Gastroesophageal sphincter (tissue), 4 donors: ENCODE measurements at regions not wholly inside any gene's neighbourhood (a gene's known extent, or its start where the extent isn't known, plus 50 kb on each side); places are given as distances from the start of the nearest gene placed in this dataset.

Experiments
- ATAC-seq: fragments of 150-250 bp; one replicate; pipeline ENCODE4 v1.9.1; 2016; ENCODE audit warnings: mild to moderate bottlenecking, moderate library complexity
- H3K27ac ChIP-seq, 4 donors: fragments of 200-600 bp; sonication (generic) in 3 of 4; 1 replicate in 3 of 4; 2 replicates in 1 of 4; pipeline ENCODE4 v1.5.1; 2016 to 2019
- H3K27me3 ChIP-seq: fragments of 200-600 bp; sonication (generic); one replicate; pipeline ENCODE4 v1.5.1; 2019
- H3K36me3 ChIP-seq, 2 donors: fragments of 200-600 bp; sonication (generic); one replicate each; pipeline ENCODE4 v1.5.1; 2019; ENCODE audit warnings: control low read depth in 1 of 2
- H3K4me1 ChIP-seq, 3 donors: fragments of 200-600 bp; sonication (generic); 1 replicate in 2 of 3; 2 replicates in 1 of 3; pipeline ENCODE4 v1.5.1; 2016 to 2019; ENCODE audit warnings: control low read depth in 2 of 3
- H3K4me3 ChIP-seq, 2 donors: fragments of 200-600 bp; sonication (generic); one replicate each; pipeline ENCODE4 v1.5.1; 2019; ENCODE audit warnings: mild to moderate bottlenecking in 1 of 2, moderate library complexity in 1 of 2
- H3K9me3 ChIP-seq, 3 donors: fragments of 200-600 bp; sonication (generic); one replicate each; pipeline ENCODE4 v1.5.1; 2017 to 2019; ENCODE audit warnings: control low read depth in 2 of 3
- EP300 ChIP-seq: sonication (generic); formaldehyde crosslinking; IDR thresholded peaks from one replicate; pipeline ENCODE4 v1.6.1; 2017; ENCODE audit warnings: antibody characterized with exemption, mild to moderate bottlenecking
- POLR2A ChIP-seq, 2 donors: fragments of 450-650 bp; IDR thresholded peaks; one replicate each; pipeline ENCODE4 v1.6.1; 2017; ENCODE audit warnings: antibody characterized with exemption in 2 of 2, mild to moderate bottlenecking in 2 of 2, moderate library complexity in 1 of 2
- POLR2AphosphoS5 ChIP-seq: sonication (generic); formaldehyde crosslinking; IDR thresholded peaks from one replicate; pipeline ENCODE4 v1.6.1; 2017; ENCODE audit warnings: antibody characterized with exemption
- WGBS, 2 donors: methylation state at CpG; one replicate each; pipeline ENCODE4 v1.1.5; 2018; ENCODE audit warnings: low coverage in 1 of 2; 5-methylcytosine and 5-hydroxymethylcytosine counted together
- TF ChIP-seq, protein P1 (sequence below), 4 experiments: fragments of 200-600 bp in 2 of 4; fragments of 450-650 bp in 2 of 4; sonication (generic) in 1 of 4; IDR thresholded peaks; one replicate each; pipeline ENCODE4 v1.5.1; 2017 to 2019; ENCODE audit warnings: antibody characterized with exemption in 4 of 4, mild to moderate bottlenecking in 2 of 4, moderate library complexity in 2 of 4

DNA sequence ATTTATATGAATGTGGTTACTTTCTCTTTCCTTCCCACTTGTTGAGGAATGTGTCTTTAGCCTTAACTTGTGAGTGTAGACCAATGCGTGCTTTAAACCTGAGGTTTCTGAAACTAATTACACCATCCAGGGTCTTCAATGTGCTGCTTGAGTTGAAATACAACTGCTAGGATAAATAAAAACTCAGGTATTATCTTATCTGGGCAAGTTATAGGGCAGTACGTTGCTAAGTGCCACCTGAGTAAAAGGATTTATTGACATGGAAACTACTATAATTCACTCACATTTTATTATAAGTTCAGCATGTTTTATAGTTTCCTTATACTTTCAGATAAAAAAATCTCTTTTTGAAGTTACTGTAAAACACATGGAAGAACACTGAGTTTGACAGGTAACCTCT lies 1136.8 kb upstream of the NUDT12 start:
- TF ChIP-seq POLR2A (IDR thresholded peaks at IDR 0.05): no peak
- no peak for TF ChIP-seq POLR2AphosphoS5
- TF ChIP-seq EP300: no peak
- TF ChIP-seq, protein P1, sequence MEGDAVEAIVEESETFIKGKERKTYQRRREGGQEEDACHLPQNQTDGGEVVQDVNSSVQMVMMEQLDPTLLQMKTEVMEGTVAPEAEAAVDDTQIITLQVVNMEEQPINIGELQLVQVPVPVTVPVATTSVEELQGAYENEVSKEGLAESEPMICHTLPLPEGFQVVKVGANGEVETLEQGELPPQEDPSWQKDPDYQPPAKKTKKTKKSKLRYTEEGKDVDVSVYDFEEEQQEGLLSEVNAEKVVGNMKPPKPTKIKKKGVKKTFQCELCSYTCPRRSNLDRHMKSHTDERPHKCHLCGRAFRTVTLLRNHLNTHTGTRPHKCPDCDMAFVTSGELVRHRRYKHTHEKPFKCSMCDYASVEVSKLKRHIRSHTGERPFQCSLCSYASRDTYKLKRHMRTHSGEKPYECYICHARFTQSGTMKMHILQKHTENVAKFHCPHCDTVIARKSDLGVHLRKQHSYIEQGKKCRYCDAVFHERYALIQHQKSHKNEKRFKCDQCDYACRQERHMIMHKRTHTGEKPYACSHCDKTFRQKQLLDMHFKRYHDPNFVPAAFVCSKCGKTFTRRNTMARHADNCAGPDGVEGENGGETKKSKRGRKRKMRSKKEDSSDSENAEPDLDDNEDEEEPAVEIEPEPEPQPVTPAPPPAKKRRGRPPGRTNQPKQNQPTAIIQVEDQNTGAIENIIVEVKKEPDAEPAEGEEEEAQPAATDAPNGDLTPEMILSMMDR (IDR thresholded peaks at IDR 0.05): no peak

DNA sequence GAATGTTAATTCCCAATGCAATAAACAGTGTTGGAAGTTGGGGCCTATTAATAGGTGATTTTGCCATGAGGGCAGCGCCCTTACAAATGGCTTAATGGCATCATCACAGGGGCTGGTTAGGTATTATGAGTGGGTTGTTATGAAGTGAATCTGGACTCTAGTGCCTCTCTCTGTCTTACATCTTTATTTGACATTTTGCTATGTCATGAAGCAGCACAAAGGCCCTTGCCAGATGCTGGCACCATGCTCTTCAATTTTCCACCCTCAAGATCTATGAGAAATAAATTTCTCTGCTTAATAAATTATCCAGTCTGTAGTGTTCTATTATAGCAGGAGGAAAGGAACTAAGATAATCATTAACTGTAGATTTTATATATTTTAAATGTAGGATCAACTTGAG lies 1098.7 kb upstream of the NUDT12 start:
- Histone ChIP-seq H3K4me3 (no peak overlapping the region), H3K27me3 (no peaks in the 10 kb centered on the region), H3K9me3 (no peaks in the 10 kb centered on the region), H3K36me3 (no peaks in the 10 kb centered on the region), H3K4me1 (no peaks in the 10 kb centered on the region), H3K27ac (no peak overlapping the region)
- WGBS, 2 donors: 43 to 73% methylated on average over 1 of the region's 1 CpG
- TF ChIP-seq, protein P1 (IDR thresholded peaks at IDR 0.05): no peak
- TF ChIP-seq POLR2AphosphoS5: no peak
- no peak for TF ChIP-seq EP300
- TF ChIP-seq POLR2A (IDR thresholded peaks at IDR 0.05): no peak
- no peak for ATAC-seq

More for the DNA sequence above, 1136.8 kb upstream of the NUDT12 start:
- Histone ChIP-seq H3K36me3 (no peaks in the 10 kb centered on the region), H3K9me3 (peaks cover 0 to 18% (median 0%) of the 10 kb centered on the region in 3 donors), H3K4me3 (no peak overlapping the region), H3K27me3 (no peaks in the 10 kb centered on the region), H3K4me1 (no peaks in the 10 kb centered on the region), H3K27ac (no peak overlapping the region)
- 76 to 88% methylated on average over 2 of the region's 2 CpGs for WGBS, 2 donors
- ATAC-seq: no peak

DNA sequence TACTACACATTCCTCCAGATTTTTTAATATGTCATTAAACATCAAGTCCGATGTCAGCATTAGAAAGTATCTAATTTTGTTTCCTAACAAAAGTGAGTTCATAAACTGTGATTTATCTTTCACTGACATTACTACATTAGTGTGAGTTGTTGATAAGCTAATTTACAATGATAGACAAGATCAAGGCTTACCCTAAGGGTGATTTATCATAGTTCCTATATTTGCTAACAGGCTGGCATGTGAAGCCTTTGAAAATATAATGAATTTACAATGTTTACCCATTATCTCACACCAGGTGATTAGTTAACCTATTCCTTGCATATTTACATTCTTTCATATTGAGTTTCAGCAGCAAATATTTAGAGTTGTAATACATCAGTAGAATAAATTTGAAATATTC lies 1096.9 kb upstream of the NUDT12 start:
- no peaks in the 10 kb centered on the region for H3K4me1 ChIP-seq
- H3K36me3 ChIP-seq: no peaks in the 10 kb centered on the region
- no peak overlapping the region for H3K4me3 ChIP-seq
- ATAC-seq: no peak
- H3K27me3 ChIP-seq: no peaks in the 10 kb centered on the region
- peaks cover 0 to 2% (median 0%) of the 10 kb centered on the region in 3 donors for H3K9me3 ChIP-seq
- WGBS, 2 donors: 83 to 100% methylated on average over 1 of the region's 1 CpG
- H3K27ac ChIP-seq: no peak overlapping the region
- no peak for TF ChIP-seq POLR2A (IDR thresholded peaks at IDR 0.05)
- TF ChIP-seq POLR2AphosphoS5: no peak
- no peak for TF ChIP-seq EP300
- TF ChIP-seq, protein P1 (IDR thresholded peaks at IDR 0.05): no peak

DNA sequence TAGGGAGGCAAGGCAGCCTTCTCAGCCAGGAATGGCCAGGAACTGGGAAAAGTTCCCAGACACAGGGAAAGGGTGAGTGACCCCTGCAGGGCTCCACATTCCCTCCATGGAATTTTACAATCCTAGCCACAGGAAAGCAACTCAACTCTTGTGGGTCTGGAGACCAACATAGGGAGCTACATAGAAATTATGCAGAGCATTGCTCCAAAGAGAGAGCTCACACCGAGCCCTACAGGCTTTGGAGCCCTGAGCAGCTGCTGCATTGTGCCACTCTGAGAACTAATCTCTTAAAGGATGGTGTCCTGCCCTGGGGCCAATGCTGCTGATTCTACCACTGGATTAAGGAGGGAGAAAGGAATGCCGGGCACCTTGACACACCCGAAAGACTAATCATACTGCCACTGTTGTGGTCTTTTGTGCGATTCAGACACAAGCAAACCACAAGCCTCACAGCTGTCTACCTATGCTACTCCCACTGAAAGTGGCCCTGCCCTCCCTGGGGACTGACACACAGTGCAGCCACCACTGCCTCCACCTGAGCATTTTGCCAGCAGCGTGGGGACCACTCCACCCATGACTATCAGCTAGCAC lies 1089.8 kb upstream of the NUDT12 start:
- Histone ChIP-seq H3K27ac (no peak overlapping the region), H3K9me3 (peaks cover 0 to 19% (median 0%) of the 10 kb centered on the region in 3 donors), H3K36me3 (no peaks in the 10 kb centered on the region), H3K27me3 (no peaks in the 10 kb centered on the region), H3K4me3 (no peak overlapping the region), H3K4me1 (no peaks in the 10 kb centered on the region)
- TF ChIP-seq, protein P1 (IDR thresholded peaks at IDR 0.05): no peak
- TF ChIP-seq POLR2AphosphoS5 (no peak), POLR2A (IDR thresholded peaks at IDR 0.05) (no peak), EP300 (no peak)
- no peak for ATAC-seq
- 80 to 94% methylated on average over 1 to 3 of the region's 5 CpGs for WGBS, 2 donors

DNA sequence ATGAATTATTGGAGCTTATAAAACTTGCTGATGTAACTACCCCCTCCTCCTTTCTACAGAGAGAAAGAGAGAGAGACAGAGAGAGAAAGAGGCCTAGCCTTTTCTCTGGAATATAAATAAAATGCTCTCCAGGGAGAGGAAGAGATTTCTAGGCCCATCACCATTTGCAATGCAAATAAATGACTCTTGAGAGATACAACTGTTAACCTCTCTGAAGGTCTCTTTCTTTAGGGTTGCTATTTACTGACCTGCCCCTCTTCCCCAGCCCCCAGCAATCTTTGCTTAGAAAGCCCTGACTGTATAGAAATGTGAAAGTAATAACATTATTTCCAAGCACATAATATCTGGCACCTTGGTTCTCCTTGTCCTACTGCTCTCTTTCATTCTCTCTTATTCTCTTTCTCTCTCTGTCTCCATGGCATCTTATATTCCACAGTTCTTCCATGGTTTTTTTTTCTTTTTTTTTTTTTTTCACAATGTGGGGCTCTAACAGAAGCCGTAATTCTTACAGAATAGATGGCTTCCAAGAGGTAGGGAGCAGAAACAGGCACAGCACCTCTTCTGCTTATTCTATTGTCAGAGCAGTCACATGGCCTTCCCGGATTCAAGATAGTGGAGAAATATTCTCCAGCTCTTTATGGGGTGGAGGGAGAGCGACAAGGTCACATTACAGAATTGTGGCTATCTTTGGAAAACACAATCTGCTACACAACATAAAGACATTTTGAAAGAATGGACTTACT lies 1087.9 kb upstream of the NUDT12 start:
- WGBS, 2 donors: 58 to 70% methylated on average over 2 to 3 of the region's 3 CpGs
- Histone ChIP-seq H3K9me3 (peaks cover 0 to 19% (median 0%) of the 10 kb centered on the region in 3 donors), H3K4me3 (no peak overlapping the region), H3K27ac (no peak overlapping the region), H3K36me3 (no peaks in the 10 kb centered on the region), H3K4me1 (no peaks in the 10 kb centered on the region), H3K27me3 (no peaks in the 10 kb centered on the region)
- TF ChIP-seq, protein P1 (IDR thresholded peaks at IDR 0.05): no peak
- no peak for TF ChIP-seq POLR2A (IDR thresholded peaks at IDR 0.05)
- TF ChIP-seq EP300: no peak
- no peak for ATAC-seq
